NCI-H1436 treated with DMSO at 0.1 percent for 48 hours (cell line): ENCODE measurements at regions not wholly inside any gene's neighbourhood (a gene's known extent, or its start where the extent isn't known, plus 50 kb on each side); places are given as distances from the start of the nearest gene placed in this dataset.

Experiments
- DNase-seq: peaks from one replicate; lab custom pipeline; 2025; lab: John Stamatoyannopoulos, UW

DNA sequence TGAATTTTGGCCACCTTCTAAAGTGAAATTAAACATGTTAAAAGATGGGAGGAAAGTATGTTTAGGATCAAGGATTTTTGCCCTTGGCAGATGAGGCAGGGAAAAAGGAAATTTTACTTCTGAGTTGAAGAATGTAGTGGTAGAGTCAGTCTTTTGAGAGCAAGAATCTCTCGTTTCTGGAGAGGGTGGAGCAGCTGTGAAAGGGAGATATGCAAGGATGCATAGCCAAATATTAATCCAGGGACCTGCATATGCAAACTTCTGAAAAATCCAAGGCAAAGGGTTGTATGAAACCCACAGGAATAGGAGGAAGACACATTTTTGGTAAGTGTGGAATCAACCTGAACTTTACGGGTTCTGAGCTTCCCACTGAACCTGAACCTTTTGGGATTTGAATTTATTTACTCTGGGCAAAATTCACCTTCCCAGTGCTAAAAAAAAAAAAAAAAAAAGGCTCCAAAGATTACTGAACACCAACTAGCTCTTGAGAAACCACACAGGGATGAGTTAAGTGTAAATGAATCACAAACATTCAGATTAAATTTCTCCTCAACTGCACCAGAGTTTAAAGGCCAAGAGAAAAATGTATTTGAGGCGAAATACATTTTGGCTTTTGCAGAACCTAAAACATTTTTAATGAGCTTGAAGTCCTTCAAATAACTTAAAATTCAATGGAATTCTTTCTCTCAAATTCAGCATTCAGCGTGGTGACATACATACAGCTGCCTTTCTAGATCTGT is 187.1 kb upstream of the CDKN3 start:
- no peak for DNase-seq

DNA sequence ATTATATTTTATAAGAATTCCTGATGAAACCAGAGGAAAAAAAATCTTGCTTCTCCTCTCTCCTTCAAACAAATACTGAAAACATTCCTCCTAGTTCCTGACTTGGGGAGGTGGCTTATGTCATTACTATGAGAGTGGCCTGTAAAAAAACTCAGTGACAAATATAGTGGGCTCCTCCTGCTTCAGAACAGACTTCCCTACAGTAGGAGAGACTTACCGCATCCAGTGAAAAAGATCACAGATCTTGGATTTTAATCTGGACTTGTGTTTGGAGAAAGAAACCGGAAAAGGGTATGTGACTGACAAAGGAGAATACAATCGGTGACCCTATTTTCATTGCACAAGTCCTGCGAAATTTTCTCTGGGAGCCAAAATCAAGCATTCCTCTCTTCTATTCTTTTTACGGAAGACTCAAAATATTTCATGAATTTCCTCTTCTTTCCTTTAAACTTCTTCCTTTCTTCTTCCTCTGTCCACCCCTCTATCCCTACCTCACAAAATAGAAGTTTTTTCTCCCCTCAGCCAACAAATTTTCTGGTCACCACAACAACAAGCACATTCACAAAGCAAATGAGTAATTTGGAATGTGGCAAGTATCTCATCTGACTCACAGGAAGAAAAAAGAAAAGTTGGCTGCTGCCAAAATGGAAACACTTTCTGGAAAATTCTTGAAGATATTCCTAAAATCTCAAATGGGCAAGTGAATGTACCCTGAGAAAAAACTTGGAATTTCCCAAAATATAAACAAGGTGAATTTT is 185.1 kb upstream of the CDKN3 start:
- no peak for DNase-seq

DNA sequence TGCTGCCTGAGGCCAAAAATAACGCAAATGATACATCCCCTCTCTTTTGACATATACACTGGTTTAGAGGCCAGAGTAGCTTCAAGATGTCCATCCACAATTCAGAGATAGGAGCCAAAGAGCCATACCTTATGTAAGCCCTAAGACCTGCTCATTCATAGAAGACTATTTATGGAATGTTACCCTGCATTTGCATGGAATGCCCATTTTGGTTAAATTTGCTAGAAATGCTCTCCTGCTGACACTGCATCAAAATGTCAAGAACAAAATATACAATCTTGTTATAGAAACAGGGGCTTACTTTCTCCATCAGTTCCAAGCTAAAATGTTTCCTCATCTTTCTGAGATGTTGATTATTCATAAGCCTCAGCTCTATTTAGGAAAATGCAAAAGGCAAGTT is 183.3 kb upstream of the CDKN3 start:
- DNase-seq: no peak

DNA sequence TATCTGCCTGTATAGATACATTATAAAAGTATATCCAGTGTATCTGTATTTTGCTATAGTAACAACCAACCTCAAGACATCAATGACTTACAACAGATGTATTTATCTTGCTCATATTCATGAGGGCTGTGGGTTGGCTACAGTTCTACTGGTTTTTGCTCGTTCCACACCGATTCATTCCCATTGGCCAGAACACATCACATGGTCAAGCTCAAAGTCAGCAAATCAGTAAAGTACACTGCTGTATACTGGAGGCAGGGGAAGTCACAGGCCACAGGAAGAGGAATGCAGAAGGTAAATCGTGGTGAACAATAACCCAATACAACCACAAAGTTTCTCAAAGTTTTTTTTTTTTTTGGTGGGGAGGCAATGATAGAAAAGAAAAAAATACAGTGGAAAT is 180.0 kb upstream of the CDKN3 start:
- DNase-seq: no peak

DNA sequence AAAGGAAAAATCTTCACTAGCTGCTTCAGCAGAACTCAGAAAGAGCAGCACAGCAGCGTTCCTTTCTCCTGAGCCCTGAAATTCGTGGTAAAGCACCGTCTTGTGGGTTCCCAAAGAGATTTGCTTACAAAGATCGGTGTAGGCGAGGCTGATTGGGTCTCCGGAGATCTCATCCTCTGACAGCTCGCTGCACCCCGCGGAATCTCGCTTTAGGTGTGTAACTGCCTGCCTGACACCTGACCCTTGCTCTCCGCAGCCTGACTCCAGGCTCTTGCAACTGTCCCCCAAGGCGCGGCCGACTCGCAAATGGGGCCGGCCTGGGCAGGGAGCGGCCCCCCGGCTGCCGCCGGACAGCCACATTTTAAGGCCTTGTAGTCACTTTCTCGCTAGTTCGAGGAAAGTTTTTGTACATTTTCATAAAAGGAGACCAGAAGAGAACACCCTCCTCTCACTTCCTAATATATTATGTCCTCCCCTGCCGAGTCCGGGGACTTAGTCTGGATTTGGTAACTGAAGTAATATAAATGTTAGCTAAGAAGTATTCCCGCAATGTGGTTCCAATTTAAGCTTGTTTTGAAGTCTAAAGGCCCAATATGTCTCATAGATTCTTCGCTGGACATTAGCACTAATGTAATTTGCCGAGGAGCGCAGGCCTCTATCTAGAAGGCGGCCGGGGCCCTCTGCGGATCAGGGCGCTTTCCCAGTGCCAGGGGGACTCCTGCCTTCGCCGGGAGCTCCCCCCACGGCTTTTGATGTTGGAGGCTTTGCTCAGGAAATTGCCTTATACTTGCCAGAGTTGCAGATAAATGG is 177.3 kb upstream of the CDKN3 start:
- no peak for DNase-seq

DNA sequence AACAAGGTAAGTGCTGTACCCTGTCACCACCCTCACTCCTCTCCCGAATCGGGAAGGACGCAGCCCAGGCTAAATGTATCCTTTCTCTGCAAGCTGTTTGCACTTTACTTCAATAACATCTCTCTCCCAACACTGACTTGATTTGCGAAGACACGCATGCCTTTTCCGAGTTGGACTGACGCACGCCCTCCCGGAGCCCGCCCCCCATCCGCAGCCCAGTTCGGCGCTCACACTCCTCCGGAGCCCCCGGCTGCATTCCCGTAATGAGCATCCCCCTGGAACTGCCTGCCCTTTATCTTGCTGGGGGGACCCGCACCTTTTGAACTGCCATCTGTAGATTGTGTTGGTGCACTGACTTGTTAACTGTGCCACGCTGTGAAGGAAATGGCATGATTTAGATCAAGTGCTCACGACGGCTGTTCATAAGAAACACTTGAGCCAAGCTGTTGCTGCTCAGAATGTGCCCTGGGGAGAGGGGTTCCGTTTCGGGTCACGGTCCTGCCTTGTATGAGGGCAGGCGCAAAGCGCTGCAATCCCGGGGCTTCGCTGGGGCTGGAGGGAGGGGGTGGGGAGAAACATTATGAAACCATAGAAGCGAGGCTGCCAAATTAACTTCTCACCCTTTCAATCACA is 176.6 kb upstream of the CDKN3 start:
- no peak for DNase-seq

DNA sequence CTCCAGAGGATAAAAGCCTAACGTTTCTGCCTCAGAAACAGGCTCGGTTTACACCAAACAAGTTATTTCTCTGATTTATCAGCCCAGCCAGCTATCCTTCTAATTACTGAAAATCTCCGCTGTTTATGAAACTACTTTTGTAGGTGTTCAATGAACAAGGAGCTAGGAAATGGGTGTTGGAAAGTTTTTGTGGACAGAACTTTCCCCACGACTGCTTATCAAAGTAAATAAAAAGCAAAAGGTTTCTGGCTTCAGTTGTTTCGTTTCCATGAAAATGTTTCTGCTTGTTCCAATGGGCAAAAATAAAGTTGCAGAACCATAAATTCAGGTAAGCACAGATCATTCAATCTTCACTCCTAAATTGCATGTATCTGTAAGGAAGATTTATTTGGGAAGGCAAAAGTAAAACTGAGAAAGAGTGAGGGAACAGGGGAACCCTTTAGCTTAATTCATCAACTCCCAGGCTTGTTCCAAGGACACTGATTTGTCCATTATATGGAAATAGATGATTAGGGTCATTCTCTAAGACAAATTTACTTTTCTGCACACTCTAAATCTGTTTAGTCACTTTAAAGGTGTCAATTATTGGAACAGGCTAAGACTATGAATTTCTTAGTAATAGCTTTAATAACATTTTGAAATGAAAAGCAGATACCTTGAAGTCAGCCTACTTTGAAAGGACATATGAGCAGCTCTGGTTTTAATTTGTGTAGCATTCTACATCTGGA is 175.9 kb upstream of the CDKN3 start:
- no peak for DNase-seq

DNA sequence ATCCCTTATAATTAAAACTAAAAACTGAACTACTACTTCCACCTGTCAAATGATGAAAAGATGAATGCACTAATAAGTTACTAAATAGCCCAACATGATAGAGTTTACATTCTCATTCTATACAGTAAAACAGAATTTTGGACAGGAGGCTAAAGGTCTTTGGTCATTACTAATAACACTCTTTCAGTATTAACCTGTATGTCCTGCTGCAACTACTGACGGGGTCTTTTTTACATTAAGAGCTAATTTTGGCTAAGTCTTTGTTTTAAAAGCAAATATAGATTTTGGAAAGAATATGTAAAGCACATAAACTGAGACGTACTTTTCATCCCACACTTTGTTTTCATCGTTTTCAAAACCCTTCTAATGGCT is 175.4 kb upstream of the CDKN3 start:
- no peak for DNase-seq

DNA sequence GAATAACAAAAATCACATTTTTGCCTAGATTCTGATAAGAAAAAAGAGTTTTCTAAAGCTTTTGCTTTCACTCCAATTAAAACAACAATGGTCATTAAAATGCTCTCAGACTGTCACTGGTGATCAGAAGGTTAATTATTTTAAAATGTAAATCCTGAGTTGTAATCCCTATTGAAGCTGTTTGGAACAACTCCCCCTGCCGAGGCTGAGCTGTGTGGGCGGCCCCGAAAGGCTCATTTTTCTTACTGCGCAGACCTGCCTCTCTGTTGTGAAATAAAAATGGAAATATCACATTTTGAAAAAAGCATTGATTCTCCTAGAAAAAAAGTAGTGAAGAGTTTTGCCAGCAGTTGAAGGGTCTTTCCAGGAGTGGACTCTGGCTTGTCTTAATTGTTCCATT is 174.8 kb upstream of the CDKN3 start:
- no peak for DNase-seq

DNA sequence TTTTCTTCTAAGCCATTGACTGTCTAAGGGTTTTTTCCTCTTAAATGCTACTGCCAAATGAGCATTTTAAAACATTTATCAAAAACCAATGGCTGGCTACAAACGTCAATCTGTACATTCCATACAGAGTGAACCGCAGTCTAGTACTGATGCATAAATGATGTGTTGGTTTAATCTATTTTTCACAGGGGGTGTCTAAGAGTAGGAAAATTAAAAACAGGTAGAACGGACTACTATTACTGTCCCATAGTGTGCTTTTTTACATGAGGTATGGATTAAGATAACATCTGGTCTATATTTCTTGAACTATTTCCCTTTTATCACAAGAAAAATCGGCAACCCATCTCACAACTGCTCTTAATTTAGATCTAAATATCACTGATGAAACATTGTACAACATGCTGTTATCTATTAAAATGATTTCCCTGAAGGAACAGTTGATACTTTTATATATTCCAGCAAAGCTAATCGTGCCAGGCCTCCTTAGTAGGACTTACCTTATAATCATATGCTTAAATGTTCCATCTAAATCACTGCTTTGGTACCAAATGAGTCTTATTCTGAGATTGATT is 172.9 kb upstream of the CDKN3 start:
- DNase-seq: no peak

DNA sequence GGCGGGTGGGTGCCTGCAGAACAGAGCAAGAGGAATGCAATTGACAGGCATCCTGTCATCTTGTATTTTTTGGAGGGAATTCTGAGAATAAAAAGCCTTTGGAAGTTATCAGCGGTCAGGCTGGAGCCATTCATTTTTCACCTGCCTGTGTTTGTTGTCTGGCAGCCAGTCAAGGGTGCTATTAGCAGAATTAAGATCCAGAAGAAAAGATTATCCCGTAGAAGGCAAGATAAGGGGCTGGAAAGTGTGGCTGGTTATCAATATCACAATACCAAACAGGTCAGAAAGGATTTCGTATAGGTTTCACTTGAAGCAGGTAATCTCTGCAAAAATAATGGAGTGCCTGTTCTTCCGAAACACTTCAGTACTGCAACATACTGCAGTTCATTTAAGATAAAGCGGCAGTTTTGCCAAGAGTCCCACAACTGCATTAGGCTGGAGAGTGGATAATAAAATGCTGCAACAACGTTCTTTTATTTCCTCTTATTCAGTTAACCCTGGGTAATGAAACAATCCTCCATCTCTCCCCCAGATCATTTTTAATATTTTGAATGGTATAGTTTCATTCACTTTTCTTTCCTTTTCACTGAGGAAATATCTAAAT is 171.2 kb upstream of the CDKN3 start:
- DNase-seq: no peak

DNA sequence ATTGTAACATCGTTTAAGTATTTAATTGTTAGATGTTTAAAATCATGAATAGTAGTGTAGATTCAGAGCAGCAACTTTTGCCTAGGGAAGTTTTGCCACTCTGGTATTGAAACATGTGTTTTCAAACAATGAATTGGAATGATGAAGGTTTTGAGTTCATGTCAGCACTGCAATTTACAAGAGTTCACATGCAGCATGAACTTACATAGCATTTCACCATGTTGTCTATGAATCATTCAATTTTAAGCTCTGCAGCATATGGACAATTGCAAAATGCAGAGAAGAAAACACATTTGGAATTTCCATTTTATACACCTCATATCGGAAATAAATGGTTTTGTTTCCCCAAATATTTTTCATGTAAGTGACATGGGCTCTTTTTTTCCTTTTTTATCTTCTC is 170.7 kb upstream of the CDKN3 start:
- DNase-seq: no peak

DNA sequence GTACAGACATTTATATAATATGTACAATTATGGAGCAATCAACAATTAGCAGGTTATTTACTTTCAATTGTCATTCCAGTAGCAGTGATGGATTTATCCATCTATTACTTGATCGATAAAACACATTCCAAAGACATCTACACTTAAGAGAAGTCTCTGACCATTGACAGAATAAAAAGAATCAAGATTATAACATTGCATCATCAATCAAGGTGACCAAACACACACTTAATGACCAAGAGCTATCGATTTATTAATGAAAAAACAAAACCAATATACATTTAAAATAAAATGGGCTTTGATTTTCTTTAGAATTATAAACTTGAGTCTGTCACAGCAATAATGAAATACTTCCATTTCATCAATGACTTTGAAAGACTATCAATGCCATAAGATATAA is 170.2 kb upstream of the CDKN3 start:
- no peak for DNase-seq

DNA sequence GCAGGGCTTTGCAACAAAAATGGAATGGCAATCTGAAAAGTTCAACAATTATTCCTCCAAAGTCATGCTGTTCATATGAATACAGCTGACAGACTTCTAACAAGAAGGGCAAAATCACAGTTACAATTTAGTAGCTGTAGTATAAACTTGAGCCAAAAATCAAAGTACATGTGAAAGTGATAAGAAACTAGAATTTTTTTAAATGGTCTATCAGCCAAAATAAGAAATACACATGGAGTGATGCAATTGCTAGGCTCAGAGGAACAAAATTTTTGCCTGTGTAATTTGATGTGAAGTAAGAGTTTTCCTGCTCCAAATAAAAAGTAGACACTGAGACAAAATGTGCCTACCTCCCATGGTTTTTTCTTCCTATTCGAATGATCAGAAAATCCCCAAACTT is 167.7 kb upstream of the CDKN3 start:
- no peak for DNase-seq

DNA sequence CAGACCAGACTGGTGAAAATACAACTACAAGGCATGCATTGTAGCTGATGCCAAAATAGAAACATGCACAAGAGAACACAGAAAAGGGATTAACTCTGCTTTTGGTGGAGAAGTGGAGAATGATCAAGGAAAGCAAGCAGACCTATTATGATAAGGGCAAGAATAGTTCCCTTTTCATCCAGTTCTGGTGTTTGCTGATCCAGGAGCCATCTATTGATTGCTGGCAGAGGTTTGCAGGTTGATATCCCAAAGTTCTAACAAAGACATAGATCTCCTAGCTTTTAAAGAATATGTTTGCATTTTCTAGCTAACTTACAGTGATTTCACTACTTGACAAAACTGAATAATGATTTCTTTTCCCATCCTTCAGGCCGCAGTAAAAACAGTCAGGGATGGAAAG is 166.2 kb upstream of the CDKN3 start:
- no peak for DNase-seq

DNA sequence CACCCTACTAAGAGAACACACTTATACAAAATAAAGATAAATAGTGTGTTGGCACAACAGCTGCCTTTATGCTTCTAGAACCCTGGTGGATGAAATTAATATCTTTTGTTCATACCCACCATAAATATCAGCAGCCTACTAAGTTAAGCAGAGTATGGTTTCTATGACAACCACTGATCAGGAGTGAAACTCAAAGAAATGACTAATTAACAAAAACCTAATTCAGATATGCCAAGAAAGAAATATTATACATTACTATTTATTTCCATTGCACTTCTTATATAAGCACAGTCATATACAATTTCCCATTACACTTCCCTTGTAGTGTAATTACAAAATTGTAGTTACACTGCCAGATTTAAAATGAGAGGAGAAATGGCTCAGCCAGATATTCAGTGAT is 164.1 kb upstream of the CDKN3 start:
- no peak for DNase-seq

DNA sequence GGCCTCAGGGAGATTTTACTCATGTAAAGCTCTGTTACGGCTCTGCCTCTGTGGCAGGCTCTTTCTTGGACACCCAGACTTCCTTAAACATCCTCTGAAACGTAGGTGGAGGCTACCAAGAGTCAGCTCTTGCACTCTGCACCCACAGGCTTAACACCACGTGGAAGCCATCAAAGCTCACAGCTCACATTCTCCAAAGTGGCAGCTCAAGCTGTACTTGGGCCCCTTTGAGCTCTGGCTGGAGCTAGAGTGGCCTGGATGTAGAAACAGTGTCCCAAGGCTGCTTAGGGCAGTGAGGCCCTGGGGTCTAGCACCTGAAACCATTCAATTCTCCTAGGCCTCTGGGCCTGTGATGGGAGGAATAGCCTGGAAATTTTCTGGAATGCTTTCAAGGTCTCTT is 155.3 kb upstream of the CDKN3 start:
- DNase-seq: no peak

DNA sequence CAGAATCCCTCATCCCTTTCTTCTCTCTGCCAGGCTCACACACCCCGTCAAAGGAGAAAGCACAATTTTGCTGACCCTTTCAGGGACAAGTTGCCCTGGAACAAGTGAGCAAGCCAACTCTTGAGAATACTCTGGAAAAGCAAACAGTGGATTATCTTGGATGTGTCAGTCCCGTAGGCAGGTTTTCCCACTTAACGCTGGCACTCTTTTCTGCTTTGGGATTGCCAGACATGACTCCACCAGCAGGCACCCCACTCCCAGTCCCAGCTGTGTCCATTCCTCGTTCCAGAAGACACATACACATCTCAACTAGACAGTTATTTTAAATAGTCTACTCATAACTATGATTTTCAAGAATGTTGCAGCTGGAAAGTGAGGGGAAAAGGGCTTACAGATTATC is 145.5 kb upstream of the CDKN3 start:
- DNase-seq: no peak

DNA sequence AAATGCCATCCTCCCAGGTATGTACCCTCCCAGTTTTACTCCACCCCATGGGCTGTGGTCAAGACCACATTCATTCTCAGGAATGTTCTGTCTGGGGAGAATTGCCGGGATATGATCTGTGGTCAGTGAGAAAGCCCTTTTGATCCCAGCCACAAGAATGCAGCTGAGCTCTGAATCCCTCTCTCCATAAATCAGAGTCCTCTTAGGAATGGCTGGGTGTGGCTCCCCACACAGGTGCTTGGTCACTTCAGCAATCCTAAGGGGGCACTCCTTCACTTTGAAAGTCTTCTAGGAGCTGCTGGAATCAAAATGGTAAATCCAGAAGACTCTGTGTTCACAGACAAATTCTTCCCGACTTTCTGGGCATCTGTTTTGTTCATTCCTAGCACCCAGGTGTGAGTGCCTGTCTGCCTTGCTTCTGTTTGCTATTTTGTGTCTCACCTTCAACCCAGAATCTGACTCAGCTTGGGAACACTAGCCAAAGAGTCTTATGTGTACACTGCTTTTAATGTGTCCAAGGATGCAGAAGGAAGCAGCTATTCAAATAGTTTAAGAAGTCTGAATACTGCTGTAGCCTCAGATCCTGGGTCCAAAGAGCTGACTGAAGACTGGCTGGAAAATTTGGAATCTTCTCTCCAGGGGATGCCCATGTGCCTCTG is 144.6 kb upstream of the CDKN3 start:
- DNase-seq: no peak

DNA sequence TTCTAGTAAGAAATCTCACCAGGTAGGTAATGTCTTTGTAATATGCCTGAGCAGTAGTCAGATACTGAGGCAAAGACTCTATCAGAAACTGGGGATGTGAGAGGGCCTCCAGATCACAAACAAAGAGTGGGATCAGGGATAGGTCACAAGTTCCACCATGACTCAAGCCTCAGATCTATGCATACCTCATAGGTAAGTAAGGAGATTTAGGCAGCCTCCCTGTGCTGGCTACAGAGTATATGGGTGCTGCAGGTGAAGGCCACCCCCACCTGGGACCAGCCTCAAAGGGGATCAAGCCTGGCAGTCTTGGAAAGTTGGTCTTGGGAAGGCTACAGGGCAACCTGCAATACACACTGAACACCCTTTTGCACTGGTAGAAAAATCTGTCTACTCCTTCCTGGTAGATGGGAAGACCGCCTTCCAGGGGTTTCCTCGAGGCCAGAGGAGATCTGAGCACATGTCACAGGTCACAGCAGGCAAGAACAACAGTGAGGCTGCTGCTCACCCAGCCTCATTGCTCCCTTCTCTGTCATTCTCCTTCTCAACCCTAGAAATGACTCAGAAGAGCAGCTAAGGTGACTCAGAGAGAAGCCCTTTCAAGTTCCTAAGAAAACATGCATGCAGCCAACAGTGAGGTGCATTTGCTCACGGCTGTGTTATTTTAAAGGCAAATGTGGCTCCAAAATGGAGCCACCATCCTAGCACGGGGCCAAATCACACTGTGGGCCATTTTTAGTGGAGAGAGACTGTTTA is 143.4 kb upstream of the CDKN3 start:
- no peak for DNase-seq
